HFFc6 (cell line): ENCODE measurements at regions not wholly inside any gene's neighbourhood (a gene's known extent, or its start where the extent isn't known, plus 50 kb on each side); places are given as distances from the start of the nearest gene placed in this dataset.

Experiments
- DNase-seq: peaks from one replicate; pipeline ENCODE4 v3.0.0-alpha.2; 2018
- H3K27ac Mint-ChIP-seq: 2 replicates; pipeline ENCODE4 v1.8.0; 2020; ENCODE audit warnings: mild to moderate bottlenecking, mixed read lengths
- H3K27me3 Mint-ChIP-seq: 2 replicates; pipeline ENCODE4 v1.8.0; 2021; ENCODE audit warnings: mild to moderate bottlenecking, moderate library complexity, mixed read lengths; ENCODE audit not compliant: insufficient read depth
- H3K36me3 Mint-ChIP-seq: 2 replicates; pipeline ENCODE4 v1.8.0; 2021; ENCODE audit warnings: low read depth, mixed read lengths
- H3K4me1 Mint-ChIP-seq: 2 replicates; pipeline ENCODE4 v1.8.0; 2020; ENCODE audit warnings: low read depth, mixed read lengths
- H3K4me3 Mint-ChIP-seq: 2 replicates; pipeline ENCODE4 v1.8.0; 2020; ENCODE audit warnings: mild to moderate bottlenecking, moderate library complexity, mixed read lengths
- H3K9me3 Mint-ChIP-seq: 2 replicates; pipeline ENCODE4 v1.8.0; 2020; ENCODE audit warnings: mild to moderate bottlenecking, mixed read lengths
- CTCF ChIP-seq: fragments of 200-600 bp; sonication (generic); IDR thresholded peaks from 2 replicates; pipeline ENCODE4 v1.5.0; 2021; ENCODE audit warnings: antibody characterized with exemption, mild to moderate bottlenecking

- H3K4me3 Mint-ChIP-seq, result no peak overlapping the region
- H3K9me3 Mint-ChIP-seq, result no peaks in the 10 kb centered on the region
- TF ChIP-seq CTCF, result no peak
- H3K27me3 Mint-ChIP-seq, result peaks cover 8% of the 10 kb centered on the region
- H3K27ac Mint-ChIP-seq, result no peak overlapping the region
- no peaks in the 10 kb centered on the region for H3K4me1 Mint-ChIP-seq
- DNase-seq, result no peak
- H3K36me3 Mint-ChIP-seq, result no peaks in the 10 kb centered on the region
Measured at GRCh38 chr5:99081711-99082110, 152.9 kb upstream of the CHD1 start.

GRCh38 chr5:99076723-99077640 lies 148.2 kb upstream of the CHD1 start:
- Mint-ChIP-seq H3K9me3 (no peaks in the 10 kb centered on the region), H3K36me3 (no peaks in the 10 kb centered on the region), H3K27me3 (peaks cover 5% of the 10 kb centered on the region), H3K27ac (no peak overlapping the region), H3K4me3 (no peak overlapping the region), H3K4me1 (no peaks in the 10 kb centered on the region)
- no peak for TF ChIP-seq CTCF
- no peak for DNase-seq

DNA sequence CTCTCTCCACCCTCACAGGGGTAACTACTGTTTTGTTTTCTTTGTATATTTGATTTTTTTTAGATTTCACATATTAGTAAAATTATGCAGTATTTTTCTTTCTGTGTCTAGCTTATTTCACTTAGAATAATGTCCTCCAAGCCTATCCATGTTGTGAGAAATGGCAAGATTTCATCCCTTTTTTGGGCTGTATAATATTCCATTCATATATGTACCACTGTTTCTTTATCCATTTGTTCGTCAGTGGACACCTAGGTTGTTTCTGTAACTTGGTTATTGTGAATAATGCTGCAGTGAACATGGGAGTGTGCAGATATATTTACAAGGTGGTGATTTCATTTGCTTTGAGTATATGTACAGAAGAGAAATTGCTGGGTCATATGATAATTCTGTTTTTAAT lies 144.0 kb upstream of the CHD1 start:
- Mint-ChIP-seq H3K36me3 (no peaks in the 10 kb centered on the region), H3K9me3 (no peaks in the 10 kb centered on the region), H3K27ac (no peak overlapping the region), H3K4me3 (no peak overlapping the region), H3K27me3 (peaks cover 6% of the 10 kb centered on the region), H3K4me1 (no peaks in the 10 kb centered on the region)
- no peak for TF ChIP-seq CTCF
- DNase-seq, result no peak

- DNase-seq, result no peak
- Mint-ChIP-seq H3K27ac (no peak overlapping the region), H3K4me1 (no peaks in the 10 kb centered on the region), H3K36me3 (no peaks in the 10 kb centered on the region), H3K9me3 (no peaks in the 10 kb centered on the region), H3K27me3 (peaks cover 3% of the 10 kb centered on the region), H3K4me3 (no peak overlapping the region)
- no peak for TF ChIP-seq CTCF
Measured at GRCh38 chr5:99070822-99071221, 142.0 kb upstream of the CHD1 start.

DNA sequence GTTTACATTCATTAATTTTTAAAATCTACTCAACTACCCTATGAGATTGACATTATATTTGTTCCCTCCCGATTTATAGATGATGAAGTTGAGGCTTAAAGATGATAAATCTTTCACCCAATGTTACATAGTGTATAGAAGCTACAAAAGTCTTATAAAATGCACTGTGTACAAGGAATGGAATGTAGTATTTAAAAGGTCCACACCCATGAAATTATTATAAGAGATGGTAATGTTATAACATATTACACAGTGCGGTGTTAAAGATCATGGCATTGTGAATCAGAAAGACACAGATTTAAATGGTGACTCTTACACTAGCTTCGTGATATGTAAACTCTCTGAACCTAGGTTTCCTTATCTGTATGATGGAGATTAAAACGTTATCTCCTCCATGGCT lies 141.6 kb upstream of the CHD1 start:
- no peaks in the 10 kb centered on the region for H3K4me1 Mint-ChIP-seq
- H3K4me3 Mint-ChIP-seq, result no peak overlapping the region
- no peaks in the 10 kb centered on the region for H3K9me3 Mint-ChIP-seq
- no peaks in the 10 kb centered on the region for H3K36me3 Mint-ChIP-seq
- TF ChIP-seq CTCF, result no peak
- H3K27ac Mint-ChIP-seq, result no peak overlapping the region
- DNase-seq, result no peak
- H3K27me3 Mint-ChIP-seq, result peaks cover 5% of the 10 kb centered on the region
